HepG2 (cell line): ENCODE measurements at regions not wholly inside any gene's neighbourhood (a gene's known extent, or its start where the extent isn't known, plus 50 kb on each side); places are given as distances from the start of the nearest gene placed in this dataset.

Source experiments
- ATAC-seq: fragments of 200-7000 bp; cut with Tn5 transposase; 3 replicates; pipeline ENCODE4 v1.9.1; 2020; ENCODE audit warnings: mild to moderate bottlenecking, moderate library complexity
- BruUV-seq: library from RNA; stranded (reverse); fragments of 400-500 nt; replicated peaks from 2 replicates; lab custom pipeline; 2021; lab: Mats Ljungman, UMichigan
- CTCF ChIA-PET: fragments of 300-600 bp; formaldehyde crosslinking; extraction: SDS; loops from one replicate; lab custom pipeline; 2021; ENCODE audit warnings: low total read pairs, inconsistent platforms, low intra/inter-chr PET ratio; lab: Yijun Ruan, JAX
- POLR2A ChIA-PET: fragments of 350-600 bp; sonication (Branson Sonifier 250); formaldehyde crosslinking; loops from one replicate; lab custom pipeline; 2020; ENCODE audit warnings: antibody characterized with exemption, inconsistent platforms; lab: Yijun Ruan, JAX
- DNase-seq: peaks from one replicate; pipeline ENCODE4 v3.0.0-alpha.2; 2015; ENCODE audit warnings: low spot score
- FAIRE-seq: peaks from 3 replicates; lab custom pipeline; 2011; peaks lifted over from hg19 to GRCh38; lab: Jason Lieb, UNC
- H2AFZ ChIP-seq: one replicate; pipeline ENCODE4 v1.6.1; 2011; ENCODE audit warnings: low read length, inconsistent platforms
- H3K27ac ChIP-seq: fragments of 300-600 bp; 3 replicates; pipeline ENCODE4 v1.8.0; 2011; ENCODE audit warnings: mixed run types, mild to moderate bottlenecking, mixed read lengths, low read length, inconsistent platforms; ENCODE audit not compliant: insufficient read depth; ENCODE audit errors: extremely low read length
- H3K27me3 ChIP-seq, 2 experiments: fragments of 200-600 bp in 1 of 2; 2 replicates in 1 of 2; 3 replicates in 1 of 2; pipeline versions ENCODE4 v1.6.0 to v1.8.0; 2011; ENCODE audit warnings: low read length in 2 of 2, mild to moderate bottlenecking in 2 of 2, moderate library complexity in 2 of 2, inconsistent platforms in 1 of 2; ENCODE audit not compliant: insufficient read depth in 2 of 2, control insufficient read depth in 1 of 2
- H3K36me3 ChIP-seq, 2 experiments: fragments of 200-600 bp in 1 of 2; replicated peaks in 1 of 2; 2 replicates in 1 of 2; 3 replicates in 1 of 2; pipeline versions ENCODE4 v1.5.1 to v1.8.0; 2011; ENCODE audit warnings: low read length in 2 of 2, inconsistent platforms in 1 of 2; ENCODE audit not compliant: insufficient read depth in 2 of 2, control insufficient read depth in 1 of 2
- H3K4me1 ChIP-seq: 2 replicates; pipeline ENCODE4 v1.5.1; 2012; ENCODE audit warnings: low read length, inconsistent platforms; ENCODE audit not compliant: insufficient read depth
- H3K4me2 ChIP-seq: 2 replicates; pipeline ENCODE4 v1.6.0; 2011; ENCODE audit warnings: low read depth, low read length, inconsistent platforms
- H3K4me3 ChIP-seq, 3 experiments: fragments of 200-600 bp in 1 of 3; sonication (generic), shearing (Covaris generic) in 1 of 3; replicated peaks in 1 of 3; 2 replicates each; pipeline ENCODE4 v1.5.1; 2011 to 2016; ENCODE audit warnings: low read length in 3 of 3, inconsistent platforms in 2 of 3, low read depth in 2 of 3, mild to moderate bottlenecking in 2 of 3, control low read depth in 1 of 3, mixed read lengths in 1 of 3; ENCODE audit not compliant: insufficient read depth in 1 of 3
- H3K79me2 ChIP-seq: one replicate; pipeline ENCODE4 v1.6.1; 2011; ENCODE audit warnings: low read length, inconsistent platforms; ENCODE audit not compliant: insufficient read depth
- H3K9ac ChIP-seq: 2 replicates; pipeline ENCODE4 v1.6.0; 2011; ENCODE audit warnings: mild to moderate bottlenecking, low read depth, low read length, inconsistent platforms; ENCODE audit not compliant: insufficient read depth
- H3K9me3 ChIP-seq: 2 replicates; pipeline ENCODE4 v1.5.1; 2012; ENCODE audit warnings: mild to moderate bottlenecking, low read length
- H4K20me1 ChIP-seq: 2 replicates; pipeline ENCODE4 v1.6.0; 2011; ENCODE audit warnings: inconsistent platforms, mild to moderate bottlenecking, low read length, moderate library complexity; ENCODE audit not compliant: insufficient read depth
- HNRNPH1 ChIP-seq: fragments of 200-400 bp; formaldehyde crosslinking; optimal IDR thresholded peaks from 2 replicates; pipeline ENCODE3; 2017; ENCODE audit warnings: mild to moderate bottlenecking, low read depth, low read length
- ZNF235 ChIP-seq: sonication (generic); formaldehyde crosslinking; IDR thresholded peaks from 2 replicates; pipeline ENCODE4 v1.8.1; 2023; ENCODE audit warnings: mild to moderate bottlenecking, missing genetic modification reagents, borderline replicate concordance
- WGBS: methylation state at CpG from one replicate; pipeline ENCODE4 v1.1.6; 2017; ENCODE audit warnings: low lambda C conversion rate; 5-methylcytosine and 5-hydroxymethylcytosine counted together
- in situ Hi-C: cut with HindIII; loops from 2 replicates; pipeline ENCODE4 v1.10.0; 2017; ENCODE audit warnings: low pct_unique_long_range_greater_than_20kb; ENCODE audit not compliant: extremely low pct_ligation_motif_present
- intact Hi-C: fragments of 100-400 bp; cut with micrococcal nuclease; formaldehyde crosslinking; loops from one replicate; pipeline ENCODE4 v1.10.0; 2022; ENCODE audit not compliant: unreplicated experiment
- TF ChIP-seq, protein P1 (sequence below): sonication (generic); formaldehyde crosslinking; IDR thresholded peaks from 2 replicates; pipeline ENCODE4 v1.5.1; 2020; ENCODE audit warnings: missing genetic modification reagents, mild to moderate bottlenecking, borderline replicate concordance
- TF ChIP-seq, protein P2 (sequence below): fragments of 450-650 bp; IDR thresholded peaks from 2 replicates; pipeline ENCODE4 v1.6.1; 2016
- TF ChIP-seq, protein P3 (sequence below): sonication (generic); formaldehyde crosslinking; IDR thresholded peaks from 2 replicates; pipeline ENCODE4 v1.8.0; 2022; ENCODE audit warnings: missing genetic modification reagents, low read depth, mild to moderate bottlenecking, borderline replicate concordance

DNA sequence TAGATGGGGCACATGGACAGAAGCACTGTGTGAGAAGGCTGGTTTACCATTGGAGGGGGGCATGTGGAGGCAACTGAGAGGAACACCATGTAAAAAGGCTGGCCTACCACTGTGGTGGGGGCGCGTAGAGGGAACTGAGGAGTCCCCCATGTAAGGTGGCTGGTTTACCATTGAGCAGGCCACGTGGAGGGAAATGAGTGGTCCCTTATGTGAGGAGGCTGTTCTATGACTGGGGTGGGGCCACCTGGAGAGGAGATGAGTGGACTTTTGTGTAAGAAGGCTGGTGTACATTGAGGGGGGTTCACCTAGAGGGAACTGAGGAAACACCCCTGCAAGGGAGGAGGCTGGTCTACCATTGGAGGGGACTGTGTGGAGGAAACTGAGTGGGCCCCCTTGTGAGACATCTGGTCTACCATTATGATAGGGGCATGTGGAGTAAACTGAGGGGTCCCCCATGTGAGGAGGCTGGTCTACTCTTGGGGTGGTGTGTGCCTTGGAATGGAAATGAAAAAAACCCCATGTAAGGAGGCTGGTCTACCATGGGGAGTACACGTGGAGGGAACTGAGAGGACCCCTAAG lies 156.9 kb downstream of the FBLN2 start:
- no peak overlapping the region for H3K9ac ChIP-seq
- BruUV-seq, result no TSS peak
- DNase-seq, result no peak
- TF ChIP-seq, protein P1, sequence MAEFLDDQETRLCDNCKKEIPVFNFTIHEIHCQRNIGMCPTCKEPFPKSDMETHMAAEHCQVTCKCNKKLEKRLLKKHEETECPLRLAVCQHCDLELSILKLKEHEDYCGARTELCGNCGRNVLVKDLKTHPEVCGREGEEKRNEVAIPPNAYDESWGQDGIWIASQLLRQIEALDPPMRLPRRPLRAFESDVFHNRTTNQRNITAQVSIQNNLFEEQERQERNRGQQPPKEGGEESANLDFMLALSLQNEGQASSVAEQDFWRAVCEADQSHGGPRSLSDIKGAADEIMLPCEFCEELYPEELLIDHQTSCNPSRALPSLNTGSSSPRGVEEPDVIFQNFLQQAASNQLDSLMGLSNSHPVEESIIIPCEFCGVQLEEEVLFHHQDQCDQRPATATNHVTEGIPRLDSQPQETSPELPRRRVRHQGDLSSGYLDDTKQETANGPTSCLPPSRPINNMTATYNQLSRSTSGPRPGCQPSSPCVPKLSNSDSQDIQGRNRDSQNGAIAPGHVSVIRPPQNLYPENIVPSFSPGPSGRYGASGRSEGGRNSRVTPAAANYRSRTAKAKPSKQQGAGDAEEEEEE (CRISPR knock-in tag), result no peak
- TF ChIP-seq, protein P2, sequence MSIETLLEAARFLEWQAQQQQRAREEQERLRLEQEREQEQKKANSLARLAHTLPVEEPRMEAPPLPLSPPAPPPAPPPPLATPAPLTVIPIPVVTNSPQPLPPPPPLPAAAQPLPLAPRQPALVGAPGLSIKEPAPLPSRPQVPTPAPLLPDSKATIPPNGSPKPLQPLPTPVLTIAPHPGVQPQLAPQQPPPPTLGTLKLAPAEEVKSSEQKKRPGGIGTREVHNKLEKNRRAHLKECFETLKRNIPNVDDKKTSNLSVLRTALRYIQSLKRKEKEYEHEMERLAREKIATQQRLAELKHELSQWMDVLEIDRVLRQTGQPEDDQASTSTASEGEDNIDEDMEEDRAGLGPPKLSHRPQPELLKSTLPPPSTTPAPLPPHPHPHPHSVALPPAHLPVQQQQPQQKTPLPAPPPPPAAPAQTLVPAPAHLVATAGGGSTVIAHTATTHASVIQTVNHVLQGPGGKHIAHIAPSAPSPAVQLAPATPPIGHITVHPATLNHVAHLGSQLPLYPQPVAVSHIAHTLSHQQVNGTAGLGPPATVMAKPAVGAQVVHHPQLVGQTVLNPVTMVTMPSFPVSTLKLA, result 0 out of 2 replicates have a peak, but pooled peaks have one; percentile 14
- no peak for TF ChIP-seq HNRNPH1
- no peak for TF ChIP-seq ZNF235
- TF ChIP-seq, protein P3, sequence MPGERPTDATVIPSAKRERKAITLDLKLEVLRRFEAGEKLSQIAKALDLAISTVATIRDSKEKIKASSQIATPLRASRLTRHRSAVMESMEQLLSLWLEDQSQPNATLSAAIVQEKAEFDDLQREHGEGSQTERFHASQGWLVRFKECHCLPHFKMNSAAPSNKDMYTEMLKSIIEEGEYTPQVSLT (CRISPR knock-in tag), result no peak
- no peak overlapping the region for H3K27ac ChIP-seq
- H3K27me3 ChIP-seq, result no peaks in the 10 kb centered on the region
- intact Hi-C loops, result no loop called here
- WGBS, result 50% methylated on average over 4 of the region's 4 CpGs
- ATAC-seq, result no peak
- ChIA-PET POLR2A (no interaction called here), CTCF (no interaction called here)
- H3K4me1 ChIP-seq, result no peaks in the 10 kb centered on the region
- H3K36me3 ChIP-seq, result no peaks in the 10 kb centered on the region
- H2AFZ ChIP-seq, result no peak overlapping the region
- no peaks in the 10 kb centered on the region for H4K20me1 ChIP-seq
- in situ Hi-C loops, result no loop called here
- no peak overlapping the region for H3K4me2 ChIP-seq
- FAIRE-seq, result no peak
- H3K4me3 ChIP-seq, result no peak overlapping the region
- H3K9me3 ChIP-seq, result no peaks in the 10 kb centered on the region
- no peaks in the 10 kb centered on the region for H3K79me2 ChIP-seq
